H9 (cell line): ENCODE measurements at regions not wholly inside any gene's neighbourhood (a gene's known extent, or its start where the extent isn't known, plus 50 kb on each side); places are given as distances from the start of the nearest gene placed in this dataset.

Experiments used
- DNase-seq: peaks from one replicate; pipeline ENCODE4 v3.0.0-alpha.2; 2017
- H2AFZ ChIP-seq: one replicate; pipeline ENCODE4 v1.6.1; 2013; ENCODE audit warnings: mild to moderate bottlenecking, low read length, control low read depth, moderate library complexity
- H2AK5ac ChIP-seq: 2 replicates; pipeline ENCODE4 v1.6.1; 2013; ENCODE audit warnings: low read length, control low read depth, mixed read lengths; ENCODE audit not compliant: insufficient read length
- H2BK120ac ChIP-seq: one replicate; pipeline ENCODE4 v1.6.1; 2013; ENCODE audit warnings: low read depth, mild to moderate bottlenecking, low read length, control low read depth, inconsistent platforms; ENCODE audit not compliant: poor library complexity, severe bottlenecking
- H2BK12ac ChIP-seq: 2 replicates; pipeline ENCODE4 v1.6.1; 2013; ENCODE audit warnings: low read length, control low read depth, mixed read lengths, low read depth; ENCODE audit not compliant: insufficient read length
- H2BK15ac ChIP-seq: 2 replicates; pipeline ENCODE4 v1.6.1; 2013; ENCODE audit warnings: low read depth, low read length, control low read depth
- H2BK20ac ChIP-seq: one replicate; pipeline ENCODE4 v1.6.1; 2013; ENCODE audit warnings: low read depth, mild to moderate bottlenecking, low read length, control low read depth, inconsistent platforms; ENCODE audit not compliant: poor library complexity, severe bottlenecking
- H2BK5ac ChIP-seq: 2 replicates; pipeline ENCODE4 v1.6.1; 2013; ENCODE audit warnings: low read length, control low read depth, mixed read lengths; ENCODE audit not compliant: insufficient read length
- H3K14ac ChIP-seq: 2 replicates; pipeline ENCODE4 v1.6.1; 2013; ENCODE audit warnings: low read length, control low read depth; ENCODE audit not compliant: insufficient read depth
- H3K18ac ChIP-seq: 2 replicates; pipeline ENCODE4 v1.6.1; 2013; ENCODE audit warnings: low read depth, mild to moderate bottlenecking, mixed read lengths, low read length, control low read depth; ENCODE audit not compliant: insufficient read length
- H3K23ac ChIP-seq: 2 replicates; pipeline ENCODE4 v1.6.1; 2013; ENCODE audit warnings: low read length, control low read depth, mixed read lengths, low read depth; ENCODE audit not compliant: insufficient read length
- H3K23me2 ChIP-seq: 2 replicates; pipeline ENCODE4 v1.6.1; 2013; ENCODE audit warnings: low read depth, mild to moderate bottlenecking, mixed read lengths, low read length, control low read depth; ENCODE audit not compliant: insufficient read length, poor library complexity, severe bottlenecking
- H3K27ac ChIP-seq: 2 replicates; pipeline ENCODE4 v1.5.1; 2013; ENCODE audit warnings: low read length, control low read depth, mixed read lengths, low read depth; ENCODE audit not compliant: insufficient read length
- H3K27me3 ChIP-seq: 2 replicates; pipeline ENCODE4 v1.6.1; 2013; ENCODE audit warnings: low read length, control low read depth, inconsistent platforms; ENCODE audit not compliant: insufficient read depth
- H3K4ac ChIP-seq: 2 replicates; pipeline ENCODE4 v1.6.1; 2013; ENCODE audit warnings: low read depth, mild to moderate bottlenecking, control low read depth, inconsistent platforms, low read length, moderate library complexity
- H3K4me1 ChIP-seq: 2 replicates; pipeline ENCODE4 v1.6.1; 2013; ENCODE audit warnings: low read length, control low read depth, inconsistent platforms; ENCODE audit not compliant: insufficient read depth
- H3K4me2 ChIP-seq: 2 replicates; pipeline ENCODE4 v1.6.1; 2013; ENCODE audit warnings: low read length, control low read depth, mixed read lengths; ENCODE audit not compliant: insufficient read length, insufficient read depth
- H3K56ac ChIP-seq: 2 replicates; pipeline ENCODE4 v1.6.1; 2013; ENCODE audit warnings: low read depth, mild to moderate bottlenecking, mixed read lengths, low read length, control low read depth; ENCODE audit not compliant: insufficient read length
- H3K79me1 ChIP-seq: 2 replicates; pipeline ENCODE4 v1.6.1; 2013; ENCODE audit warnings: low read depth, mild to moderate bottlenecking, moderate library complexity, low read length, control low read depth, inconsistent platforms; ENCODE audit not compliant: insufficient read depth, poor library complexity, severe bottlenecking
- H3K79me2 ChIP-seq: 2 replicates; pipeline ENCODE4 v1.6.1; 2013; ENCODE audit warnings: low read length, control low read depth, inconsistent platforms; ENCODE audit not compliant: insufficient read depth
- H3K9ac ChIP-seq: 2 replicates; pipeline ENCODE4 v1.6.1; 2013; ENCODE audit warnings: low read length, control low read depth, mixed read lengths; ENCODE audit not compliant: insufficient read length; ENCODE audit errors: extremely low read depth
- H3K9me3 ChIP-seq: one replicate; pipeline ENCODE4 v1.6.1; 2013; ENCODE audit warnings: low read depth, low read length, inconsistent platforms; ENCODE audit not compliant: control insufficient read depth
- H3T11ph ChIP-seq: one replicate; pipeline ENCODE4 v1.6.1; 2013; ENCODE audit warnings: mild to moderate bottlenecking, low read length, control low read depth, inconsistent platforms
- H4K20me1 ChIP-seq: one replicate; pipeline ENCODE4 v1.6.1; 2013; ENCODE audit not compliant: control insufficient read depth, insufficient read length, insufficient read depth
- H4K5ac ChIP-seq: 2 replicates; pipeline ENCODE4 v1.6.1; 2013; ENCODE audit warnings: low read depth, mild to moderate bottlenecking, mixed read lengths, low read length, control low read depth; ENCODE audit not compliant: insufficient read length
- H4K8ac ChIP-seq: replicated peaks from 2 replicates; pipeline ENCODE4 v1.6.1; 2013; ENCODE audit warnings: low read length, control low read depth, mixed read lengths, low read depth; ENCODE audit not compliant: insufficient read length
- H4K91ac ChIP-seq: 2 replicates; pipeline ENCODE4 v1.6.1; 2013; ENCODE audit warnings: low read depth, mild to moderate bottlenecking, moderate library complexity, mixed read lengths, low read length, control low read depth; ENCODE audit not compliant: insufficient read length
- H3K27ac Mint-ChIP-seq, 3 experiments: 2 replicates in 2 of 3; 3 replicates in 1 of 3; pipeline ENCODE4 v1.8.0; 2020 to 2021; ENCODE audit warnings: mixed read lengths in 3 of 3, mild to moderate bottlenecking in 1 of 3, moderate library complexity in 1 of 3
- H3K27me3 Mint-ChIP-seq: 2 replicates; pipeline ENCODE4 v1.8.0; 2021; ENCODE audit warnings: low read depth, mild to moderate bottlenecking, moderate library complexity, mixed read lengths
- H3K36me3 Mint-ChIP-seq, 3 experiments: 2 replicates in 2 of 3; 3 replicates in 1 of 3; pipeline ENCODE4 v1.8.0; 2020 to 2021; ENCODE audit warnings: low read depth in 3 of 3, mixed read lengths in 3 of 3; ENCODE audit not compliant: insufficient read depth in 1 of 3
- H3K4me1 Mint-ChIP-seq, 2 experiments: 2 replicates each; pipeline ENCODE4 v1.8.0; 2020; ENCODE audit warnings: mixed read lengths in 2 of 2
- H3K4me3 Mint-ChIP-seq, 2 experiments: 2 replicates in 1 of 2; 3 replicates in 1 of 2; pipeline ENCODE4 v1.8.0; 2020 to 2021; ENCODE audit warnings: mild to moderate bottlenecking in 2 of 2, mixed read lengths in 2 of 2, moderate library complexity in 1 of 2
- H3K9me3 Mint-ChIP-seq, 2 experiments: 2 replicates in 1 of 2; 3 replicates in 1 of 2; pipeline ENCODE4 v1.8.0; 2020; ENCODE audit warnings: mild to moderate bottlenecking in 2 of 2, mixed read lengths in 2 of 2, moderate library complexity in 1 of 2
- TF ChIP-seq, protein P1 (sequence below): fragments of 200-600 bp; sonication (generic); conservative IDR thresholded peaks from 3 replicates; pipeline ENCODE4 v1.8.0; 2021; ENCODE audit warnings: antibody characterized with exemption, mild to moderate bottlenecking

DNA sequence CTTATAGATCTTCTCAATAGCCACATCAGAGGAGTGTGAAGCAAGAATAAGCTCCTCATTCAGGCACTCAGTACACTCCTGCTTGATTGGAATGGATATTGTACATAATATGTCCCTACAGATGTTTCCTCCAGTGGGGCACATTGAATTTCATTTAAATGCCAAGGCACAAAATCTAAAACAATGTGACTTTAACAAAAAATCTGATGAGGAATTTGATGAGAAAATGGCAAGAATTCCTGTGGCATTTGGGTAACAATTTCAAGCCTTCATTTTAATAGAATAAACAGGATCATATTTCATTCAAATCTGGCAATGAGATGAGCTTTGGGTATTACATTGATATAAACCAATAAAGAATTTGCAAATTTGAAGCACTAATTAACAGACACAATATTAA is 307.7 kb upstream of the PKN2 start:
- Histone ChIP-seq H2AK5ac (no peak overlapping the region), H2BK15ac (no peak overlapping the region), H2BK120ac (no peak overlapping the region), H3K14ac (no peak overlapping the region), H3K4me2 (no peak overlapping the region), H4K91ac (no peak overlapping the region), H3T11ph (no peak overlapping the region), H3K18ac (no peak overlapping the region), H3K4me1 (no peaks in the 10 kb centered on the region; the same call in 1 of the 2 replicates), H2BK20ac (no peak overlapping the region), H3K27ac (no peak overlapping the region), H2AFZ (no peak overlapping the region), H2BK12ac (no peak overlapping the region), H3K9ac (no peak overlapping the region), H2BK5ac (no peak overlapping the region), H3K56ac (no peak overlapping the region), H3K23ac (no peak overlapping the region), H3K4ac (no peak overlapping the region), H4K8ac (no peak overlapping the region), H3K79me1 (no peaks in the 10 kb centered on the region), H4K20me1 (no peaks in the 10 kb centered on the region), H4K5ac (no peak overlapping the region), H3K27me3 (no peaks in the 10 kb centered on the region), H3K9me3 (no peaks in the 10 kb centered on the region), H3K23me2 (no peaks in the 10 kb centered on the region), H3K79me2 (no peaks in the 10 kb centered on the region)
- Mint-ChIP-seq H3K27me3 (no peaks in the 10 kb centered on the region), H3K36me3 (no peaks in the 10 kb centered on the region), H3K9me3 (no peaks in the 10 kb centered on the region), H3K4me3 (no peak overlapping the region), H3K27ac (no peak overlapping the region), H3K4me1 (peaks cover 2 to 3% of the 10 kb centered on the region in 2 experiments; a peak in 1 of 4 replicates)
- TF ChIP-seq, protein P1, sequence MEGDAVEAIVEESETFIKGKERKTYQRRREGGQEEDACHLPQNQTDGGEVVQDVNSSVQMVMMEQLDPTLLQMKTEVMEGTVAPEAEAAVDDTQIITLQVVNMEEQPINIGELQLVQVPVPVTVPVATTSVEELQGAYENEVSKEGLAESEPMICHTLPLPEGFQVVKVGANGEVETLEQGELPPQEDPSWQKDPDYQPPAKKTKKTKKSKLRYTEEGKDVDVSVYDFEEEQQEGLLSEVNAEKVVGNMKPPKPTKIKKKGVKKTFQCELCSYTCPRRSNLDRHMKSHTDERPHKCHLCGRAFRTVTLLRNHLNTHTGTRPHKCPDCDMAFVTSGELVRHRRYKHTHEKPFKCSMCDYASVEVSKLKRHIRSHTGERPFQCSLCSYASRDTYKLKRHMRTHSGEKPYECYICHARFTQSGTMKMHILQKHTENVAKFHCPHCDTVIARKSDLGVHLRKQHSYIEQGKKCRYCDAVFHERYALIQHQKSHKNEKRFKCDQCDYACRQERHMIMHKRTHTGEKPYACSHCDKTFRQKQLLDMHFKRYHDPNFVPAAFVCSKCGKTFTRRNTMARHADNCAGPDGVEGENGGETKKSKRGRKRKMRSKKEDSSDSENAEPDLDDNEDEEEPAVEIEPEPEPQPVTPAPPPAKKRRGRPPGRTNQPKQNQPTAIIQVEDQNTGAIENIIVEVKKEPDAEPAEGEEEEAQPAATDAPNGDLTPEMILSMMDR = no peak
- no peak for DNase-seq
